CD1c-positive myeloid dendritic cell (primary cell): ENCODE measurements at regions not wholly inside any gene's neighbourhood (a gene's known extent, or its start where the extent isn't known, plus 50 kb on each side); places are given as distances from the start of the nearest gene placed in this dataset.
"Not testable (repeated sequence)": the region's sequence is repeated elsewhere in the genome, so short reads cannot be mapped to it uniquely, and the experiment has no call there.

ENCODE experiments used
- DNase-seq: peaks from one replicate; pipeline ENCODE4 v3.0.0-alpha.2; 2016; ENCODE audit errors: extremely low spot score

- no peak for DNase-seq
Measured at GRCh38 chr7:145919712-145920111, 196.9 kb upstream of the CNTNAP2 start.

- DNase-seq = no peak
Measured at GRCh38 chr7:145916776-145917175, 199.8 kb upstream of the CNTNAP2 start.

GRCh38 chr7:145915679-145916078, 200.9 kb upstream of the CNTNAP2 start:
- DNase-seq = no peak

GRCh38 chr7:145909991-145910513, 206.5 kb upstream of the CNTNAP2 start:
- no peak for DNase-seq

GRCh38 chr7:145903658-145904057, 212.9 kb upstream of the CNTNAP2 start:
- DNase-seq = no peak

GRCh38 chr7:145902123-145902522, 214.5 kb upstream of the CNTNAP2 start:
- no peak for DNase-seq

- DNase-seq = no peak
Measured at GRCh38 chr7:145899938-145900337, 216.7 kb upstream of the CNTNAP2 start.

GRCh38 chr7:145893925-145894535, 222.6 kb upstream of the CNTNAP2 start:
- no peak for DNase-seq

- DNase-seq = no peak
Measured at GRCh38 chr7:145884716-145885514, 231.7 kb upstream of the CNTNAP2 start.

GRCh38 chr7:145876376-145876775, 240.2 kb upstream of the CNTNAP2 start:
- no peak for DNase-seq

- no peak for DNase-seq
Measured at GRCh38 chr7:145875267-145875666, 241.3 kb upstream of the CNTNAP2 start.

GRCh38 chr7:145868935-145869334, 247.7 kb upstream of the CNTNAP2 start:
- DNase-seq = no peak

- no peak for DNase-seq
Measured at GRCh38 chr7:145862212-145862611, 254.4 kb upstream of the CNTNAP2 start.

GRCh38 chr7:145860809-145861208, 255.8 kb upstream of the CNTNAP2 start:
- no peak for DNase-seq

- no peak for DNase-seq
Measured at GRCh38 chr7:145850636-145851035, 266.0 kb upstream of the CNTNAP2 start.

GRCh38 chr7:145848691-145849090, 267.9 kb upstream of the CNTNAP2 start:
- DNase-seq = no peak

GRCh38 chr7:145845345-145845744, 271.3 kb upstream of the CNTNAP2 start:
- DNase-seq = no peak

GRCh38 chr7:145839814-145840213, 276.8 kb upstream of the CNTNAP2 start:
- no peak for DNase-seq

GRCh38 chr7:145831616-145832206, 284.9 kb upstream of the CNTNAP2 start:
- DNase-seq = no peak

GRCh38 chr7:145817687-145818086, 298.9 kb upstream of the CNTNAP2 start:
- DNase-seq = no peak

- DNase-seq = no peak
Measured at GRCh38 chr7:145812218-145812617, 304.4 kb upstream of the CNTNAP2 start.

GRCh38 chr7:145805496-145805895, 311.1 kb upstream of the CNTNAP2 start:
- DNase-seq = not testable (repeated sequence)

- DNase-seq = no peak
Measured at GRCh38 chr7:145797507-145797906, 319.1 kb upstream of the CNTNAP2 start.
